Prostate gland (tissue), 2 donors: ENCODE measurements at regions not wholly inside any gene's neighbourhood (a gene's known extent, or its start where the extent isn't known, plus 50 kb on each side); places are given as distances from the start of the nearest gene placed in this dataset.

Experiments
- POLR2A ChIP-seq: fragments of 450-650 bp; IDR thresholded peaks from one replicate; pipeline ENCODE4 v1.6.1; 2016; ENCODE audit warnings: antibody characterized with exemption, mild to moderate bottlenecking
- POLR2AphosphoS5 ChIP-seq: sonication (generic); formaldehyde crosslinking; IDR thresholded peaks from one replicate; pipeline ENCODE4 v1.6.1; 2017; ENCODE audit warnings: antibody characterized with exemption
- TF ChIP-seq, protein P1 (sequence below), 4 experiments: fragments of 200-600 bp in 2 of 4; fragments of 450-650 bp in 2 of 4; sonication (generic) in 2 of 4; IDR thresholded peaks; 1 replicate in 3 of 4; 2 replicates in 1 of 4; pipeline ENCODE4 v1.5.1; 2016 to 2019; ENCODE audit warnings: antibody characterized with exemption in 4 of 4, mild to moderate bottlenecking in 2 of 4, moderate library complexity in 2 of 4

GRCh38 chr1:233520261-233521191, 93.4 kb upstream of the KCNK1 start:
- TF ChIP-seq, protein P1, sequence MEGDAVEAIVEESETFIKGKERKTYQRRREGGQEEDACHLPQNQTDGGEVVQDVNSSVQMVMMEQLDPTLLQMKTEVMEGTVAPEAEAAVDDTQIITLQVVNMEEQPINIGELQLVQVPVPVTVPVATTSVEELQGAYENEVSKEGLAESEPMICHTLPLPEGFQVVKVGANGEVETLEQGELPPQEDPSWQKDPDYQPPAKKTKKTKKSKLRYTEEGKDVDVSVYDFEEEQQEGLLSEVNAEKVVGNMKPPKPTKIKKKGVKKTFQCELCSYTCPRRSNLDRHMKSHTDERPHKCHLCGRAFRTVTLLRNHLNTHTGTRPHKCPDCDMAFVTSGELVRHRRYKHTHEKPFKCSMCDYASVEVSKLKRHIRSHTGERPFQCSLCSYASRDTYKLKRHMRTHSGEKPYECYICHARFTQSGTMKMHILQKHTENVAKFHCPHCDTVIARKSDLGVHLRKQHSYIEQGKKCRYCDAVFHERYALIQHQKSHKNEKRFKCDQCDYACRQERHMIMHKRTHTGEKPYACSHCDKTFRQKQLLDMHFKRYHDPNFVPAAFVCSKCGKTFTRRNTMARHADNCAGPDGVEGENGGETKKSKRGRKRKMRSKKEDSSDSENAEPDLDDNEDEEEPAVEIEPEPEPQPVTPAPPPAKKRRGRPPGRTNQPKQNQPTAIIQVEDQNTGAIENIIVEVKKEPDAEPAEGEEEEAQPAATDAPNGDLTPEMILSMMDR (IDR thresholded peaks at IDR 0.05) = no peak
- TF ChIP-seq POLR2AphosphoS5 (no peak), POLR2A (no peak)
